ENCODE measurements at regions not wholly inside any gene's neighbourhood (a gene's known extent, or its start where the extent isn't known, plus 50 kb on each side); places are given as distances from the start of the nearest gene placed in this dataset.

GRCh38 chr1:221356693-221357092 lies 385.2 kb downstream of the DUSP10 start:
- TF ChIP-seq SP1 (IDR thresholded peaks at IDR 0.05) (no peak), BHLHE40 (IDR thresholded peaks at IDR 0.05; ENCODE audit: borderline replicate concordance) (no peak), FOXA1 (IDR thresholded peaks at IDR 0.05) (no peak), LEF1 (IDR thresholded peaks at IDR 0.05; ENCODE audit: borderline replicate concordance) (no peak), ARNT (IDR thresholded peaks at IDR 0.05) (no peak), SUZ12 (IDR thresholded peaks at IDR 0.05) (no peak)

All from HEK293T (cell line).